T-helper 1 cell treated with Interleukin-12 subunit alpha and Interleukin-12 subunit beta and Interleukin-4 antibody, amounts not matched to agents 30 μg/mL and 1 μg/mL, for 36 hours (primary cell): ENCODE measurements at regions not wholly inside any gene's neighbourhood (a gene's known extent, or its start where the extent isn't known, plus 50 kb on each side); places are given as distances from the start of the nearest gene placed in this dataset.

Experiments used
- H3K27ac Mint-ChIP-seq: one replicate; pipeline ENCODE4 v1.8.0; 2021; ENCODE audit warnings: mild to moderate bottlenecking, mixed read lengths
- H3K27me3 Mint-ChIP-seq: one replicate; pipeline ENCODE4 v1.8.0; 2021; ENCODE audit warnings: low read depth, mixed read lengths
- H3K36me3 Mint-ChIP-seq: one replicate; pipeline ENCODE4 v1.8.0; 2021; ENCODE audit warnings: low read depth, mixed read lengths
- H3K4me1 Mint-ChIP-seq: one replicate; pipeline ENCODE4 v1.8.0; 2021; ENCODE audit warnings: low read depth, mixed read lengths
- H3K4me3 Mint-ChIP-seq: one replicate; pipeline ENCODE4 v1.8.0; 2021; ENCODE audit warnings: mild to moderate bottlenecking, moderate library complexity, mixed read lengths
- H3K9me3 Mint-ChIP-seq: one replicate; pipeline ENCODE4 v1.8.0; 2021; ENCODE audit warnings: mixed read lengths

- Mint-ChIP-seq H3K36me3 (no peaks in the 10 kb centered on the region), H3K9me3 (no peaks in the 10 kb centered on the region), H3K4me3 (no peak overlapping the region), H3K27ac (no peak overlapping the region), H3K27me3 (no peaks in the 10 kb centered on the region), H3K4me1 (no peaks in the 10 kb centered on the region)
These were observed 337.3 kb upstream of the TBC1D5 start for GRCh38 chr3:18079739-18080138.

- Mint-ChIP-seq H3K27me3 (no peaks in the 10 kb centered on the region), H3K27ac (no peak overlapping the region), H3K9me3 (no peaks in the 10 kb centered on the region), H3K4me3 (no peak overlapping the region), H3K4me1 (no peaks in the 10 kb centered on the region), H3K36me3 (no peaks in the 10 kb centered on the region)
These were observed 336.6 kb upstream of the TBC1D5 start for GRCh38 chr3:18079062-18079461.

- Mint-ChIP-seq H3K4me1 (no peaks in the 10 kb centered on the region), H3K27ac (no peak overlapping the region), H3K27me3 (no peaks in the 10 kb centered on the region), H3K36me3 (no peaks in the 10 kb centered on the region), H3K4me3 (no peak overlapping the region), H3K9me3 (no peaks in the 10 kb centered on the region)
These were observed 334.9 kb upstream of the TBC1D5 start for GRCh38 chr3:18077128-18077840.

- Mint-ChIP-seq H3K4me3 (no peak overlapping the region), H3K27me3 (no peaks in the 10 kb centered on the region), H3K9me3 (no peaks in the 10 kb centered on the region), H3K36me3 (no peaks in the 10 kb centered on the region), H3K4me1 (no peaks in the 10 kb centered on the region), H3K27ac (no peak overlapping the region)
These were observed 333.9 kb upstream of the TBC1D5 start for GRCh38 chr3:18076301-18076700.

GRCh38 chr3:18075799-18076198, 333.4 kb upstream of the TBC1D5 start:
- H3K4me1 Mint-ChIP-seq = no peaks in the 10 kb centered on the region
- no peaks in the 10 kb centered on the region for H3K9me3 Mint-ChIP-seq
- H3K4me3 Mint-ChIP-seq = no peak overlapping the region
- no peaks in the 10 kb centered on the region for H3K27me3 Mint-ChIP-seq
- H3K36me3 Mint-ChIP-seq = no peaks in the 10 kb centered on the region
- no peak overlapping the region for H3K27ac Mint-ChIP-seq

- no peaks in the 10 kb centered on the region for H3K27me3 Mint-ChIP-seq
- H3K9me3 Mint-ChIP-seq = no peaks in the 10 kb centered on the region
- no peaks in the 10 kb centered on the region for H3K36me3 Mint-ChIP-seq
- no peak overlapping the region for H3K27ac Mint-ChIP-seq
- no peak overlapping the region for H3K4me3 Mint-ChIP-seq
- no peaks in the 10 kb centered on the region for H3K4me1 Mint-ChIP-seq
These were observed 329.4 kb upstream of the TBC1D5 start for GRCh38 chr3:18071833-18072232.

GRCh38 chr3:18070944-18071343, 328.5 kb upstream of the TBC1D5 start:
- Mint-ChIP-seq H3K4me3 (no peak overlapping the region), H3K27me3 (no peaks in the 10 kb centered on the region), H3K36me3 (no peaks in the 10 kb centered on the region), H3K9me3 (no peaks in the 10 kb centered on the region), H3K4me1 (no peaks in the 10 kb centered on the region), H3K27ac (no peak overlapping the region)

GRCh38 chr3:18070231-18070630, 327.8 kb upstream of the TBC1D5 start:
- Mint-ChIP-seq H3K36me3 (no peaks in the 10 kb centered on the region), H3K27ac (no peak overlapping the region), H3K9me3 (no peaks in the 10 kb centered on the region), H3K4me3 (no peak overlapping the region), H3K27me3 (no peaks in the 10 kb centered on the region), H3K4me1 (no peaks in the 10 kb centered on the region)

GRCh38 chr3:18069568-18069967, 327.1 kb upstream of the TBC1D5 start:
- Mint-ChIP-seq H3K27ac (no peak overlapping the region), H3K4me1 (no peaks in the 10 kb centered on the region), H3K4me3 (no peak overlapping the region), H3K27me3 (no peaks in the 10 kb centered on the region), H3K9me3 (no peaks in the 10 kb centered on the region), H3K36me3 (no peaks in the 10 kb centered on the region)

- no peak overlapping the region for H3K4me3 Mint-ChIP-seq
- no peaks in the 10 kb centered on the region for H3K36me3 Mint-ChIP-seq
- H3K4me1 Mint-ChIP-seq = no peaks in the 10 kb centered on the region
- no peaks in the 10 kb centered on the region for H3K27me3 Mint-ChIP-seq
- H3K27ac Mint-ChIP-seq = no peak overlapping the region
- H3K9me3 Mint-ChIP-seq = no peaks in the 10 kb centered on the region
These were observed 324.6 kb upstream of the TBC1D5 start for GRCh38 chr3:18066899-18067582.

GRCh38 chr3:18064586-18064985, 322.2 kb upstream of the TBC1D5 start:
- H3K9me3 Mint-ChIP-seq = no peaks in the 10 kb centered on the region
- H3K27me3 Mint-ChIP-seq = peaks cover 3% of the 10 kb centered on the region
- H3K4me3 Mint-ChIP-seq = no peak overlapping the region
- no peak overlapping the region for H3K27ac Mint-ChIP-seq
- H3K36me3 Mint-ChIP-seq = no peaks in the 10 kb centered on the region
- no peaks in the 10 kb centered on the region for H3K4me1 Mint-ChIP-seq

- H3K27me3 Mint-ChIP-seq = peaks cover 3% of the 10 kb centered on the region
- no peaks in the 10 kb centered on the region for H3K36me3 Mint-ChIP-seq
- H3K4me3 Mint-ChIP-seq = no peak overlapping the region
- no peaks in the 10 kb centered on the region for H3K9me3 Mint-ChIP-seq
- no peaks in the 10 kb centered on the region for H3K4me1 Mint-ChIP-seq
- no peak overlapping the region for H3K27ac Mint-ChIP-seq
These were observed 320.2 kb upstream of the TBC1D5 start for GRCh38 chr3:18062657-18063025.

- no peaks in the 10 kb centered on the region for H3K9me3 Mint-ChIP-seq
- no peak overlapping the region for H3K4me3 Mint-ChIP-seq
- H3K27me3 Mint-ChIP-seq = peaks cover 3% of the 10 kb centered on the region
- no peaks in the 10 kb centered on the region for H3K36me3 Mint-ChIP-seq
- no peaks in the 10 kb centered on the region for H3K4me1 Mint-ChIP-seq
- H3K27ac Mint-ChIP-seq = no peak overlapping the region
These were observed 319.6 kb upstream of the TBC1D5 start for GRCh38 chr3:18061737-18062656.

- H3K27me3 Mint-ChIP-seq = peaks cover 3% of the 10 kb centered on the region
- no peak overlapping the region for H3K4me3 Mint-ChIP-seq
- no peaks in the 10 kb centered on the region for H3K36me3 Mint-ChIP-seq
- peaks cover 6% of the 10 kb centered on the region for H3K9me3 Mint-ChIP-seq
- H3K27ac Mint-ChIP-seq = no peak overlapping the region
- H3K4me1 Mint-ChIP-seq = no peaks in the 10 kb centered on the region
These were observed 316.2 kb upstream of the TBC1D5 start for GRCh38 chr3:18058666-18059065.
